ENCODE measurements at regions not wholly inside any gene's neighbourhood (a gene's known extent, or its start where the extent isn't known, plus 50 kb on each side); places are given as distances from the start of the nearest gene placed in this dataset.

GRCh38 chr2:199111458-199111857 is 346.3 kb downstream of the SATB2 start:
- H3K27ac ChIP-seq (replicated peaks in 1 of 4) = no peak overlapping the region
- no peaks in the 10 kb centered on the region for H3K9me3 ChIP-seq
- no peaks in the 10 kb centered on the region for H3K27me3 ChIP-seq
- H3K36me3 ChIP-seq = no peaks in the 10 kb centered on the region
- H3K4me1 ChIP-seq = no peaks in the 10 kb centered on the region
- no peak overlapping the region for H3K4me3 ChIP-seq
- TF ChIP-seq POLR2A (IDR thresholded peaks at IDR 0.05; ENCODE audit: low read depth) = no peak
- TF ChIP-seq EP300 (IDR thresholded peaks at IDR 0.05) = no peak
- no peak for TF ChIP-seq POLR2AphosphoS5 (IDR thresholded peaks at IDR 0.05)
- TF ChIP-seq CTCF (IDR thresholded peaks at IDR 0.05) = no peak
- intact Hi-C loops (cut with DNase I) = no loop called here
- 79% methylated on average over 2 of the region's 2 CpGs for WGBS
- DNase-seq (ENCODE audit: extremely low spot score) = no peak

GRCh38 chr2:199108056-199108455 is 349.7 kb downstream of the SATB2 start:
- intact Hi-C loops (cut with DNase I) = no loop called here
- no peaks in the 10 kb centered on the region for H3K9me3 ChIP-seq
- DNase-seq (ENCODE audit: extremely low spot score) = no peak
- 83% methylated on average over 1 of the region's 1 CpG for WGBS
- H3K4me1 ChIP-seq = no peaks in the 10 kb centered on the region
- no peak overlapping the region for H3K27ac ChIP-seq (replicated peaks in 1 of 4)
- H3K36me3 ChIP-seq = no peaks in the 10 kb centered on the region
- no peaks in the 10 kb centered on the region for H3K27me3 ChIP-seq
- no peak overlapping the region for H3K4me3 ChIP-seq
- no peak for TF ChIP-seq POLR2AphosphoS5 (IDR thresholded peaks at IDR 0.05)
- no peak for TF ChIP-seq EP300 (IDR thresholded peaks at IDR 0.05)
- no peak for TF ChIP-seq CTCF (IDR thresholded peaks at IDR 0.05)

GRCh38 chr2:199105826-199106225 is 351.9 kb downstream of the SATB2 start:
- Histone ChIP-seq H3K4me1 (no peaks in the 10 kb centered on the region), H3K36me3 (no peaks in the 10 kb centered on the region), H3K4me3 (no peak overlapping the region), H3K27me3 (no peaks in the 10 kb centered on the region), H3K9me3 (no peaks in the 10 kb centered on the region), H3K27ac (replicated peaks in 1 of 4) (no peak overlapping the region)
- no peak for DNase-seq (ENCODE audit: extremely low spot score)
- WGBS = 69% methylated on average over 3 of the region's 3 CpGs
- intact Hi-C loops (cut with DNase I) = no loop called here
- TF ChIP-seq EP300 (IDR thresholded peaks at IDR 0.05) = no peak
- no peak for TF ChIP-seq CTCF (IDR thresholded peaks at IDR 0.05)
- no peak for TF ChIP-seq POLR2AphosphoS5 (IDR thresholded peaks at IDR 0.05)
- TF ChIP-seq POLR2A (IDR thresholded peaks at IDR 0.05; ENCODE audit: low read depth) = no peak

GRCh38 chr2:199101487-199101886 is 356.3 kb downstream of the SATB2 start:
- Histone ChIP-seq H3K36me3 (no peaks in the 10 kb centered on the region), H3K9me3 (no peaks in the 10 kb centered on the region), H3K27ac (replicated peaks in 1 of 4) (no peak overlapping the region), H3K4me3 (no peak overlapping the region), H3K4me1 (no peaks in the 10 kb centered on the region), H3K27me3 (no peaks in the 10 kb centered on the region)
- DNase-seq (ENCODE audit: extremely low spot score) = no peak
- intact Hi-C loops (cut with DNase I) = no loop called here
- 65% methylated on average over 3 of the region's 3 CpGs for WGBS
- TF ChIP-seq POLR2AphosphoS5 (IDR thresholded peaks at IDR 0.05) = no peak
- no peak for TF ChIP-seq CTCF (IDR thresholded peaks at IDR 0.05)
- TF ChIP-seq EP300 (IDR thresholded peaks at IDR 0.05) = no peak

- no peak overlapping the region for H3K4me3 ChIP-seq
- no peaks in the 10 kb centered on the region for H3K27me3 ChIP-seq
- no peaks in the 10 kb centered on the region for H3K9me3 ChIP-seq
- H3K27ac ChIP-seq (replicated peaks in 1 of 4) = no peak overlapping the region
- intact Hi-C loops (cut with DNase I) = no loop called here
- no peaks in the 10 kb centered on the region for H3K36me3 ChIP-seq
- WGBS = 83% methylated on average over 4 of the region's 4 CpGs
- no peak for DNase-seq (ENCODE audit: extremely low spot score)
- TF ChIP-seq EP300 (IDR thresholded peaks at IDR 0.05) (no peak), POLR2AphosphoS5 (IDR thresholded peaks at IDR 0.05) (no peak), CTCF (IDR thresholded peaks at IDR 0.05) (no peak), POLR2A (IDR thresholded peaks at IDR 0.05; ENCODE audit: low read depth) (no peak)
- no peaks in the 10 kb centered on the region for H3K4me1 ChIP-seq
Measured at GRCh38 chr2:199100326-199101110, 357.2 kb downstream of the SATB2 start.

Measured in esophagus muscularis mucosa (tissue), 4 donors.